Neural cell (in vitro differentiated cells): ENCODE measurements at regions not wholly inside any gene's neighbourhood (a gene's known extent, or its start where the extent isn't known, plus 50 kb on each side); places are given as distances from the start of the nearest gene placed in this dataset.

Experiments
- H2AFZ ChIP-seq: fragments of 200-600, 300-800 bp; sonication (generic), shearing (Covaris generic); 2 replicates; pipeline ENCODE4 v1.6.0; 2014; ENCODE audit warnings: low read depth, mild to moderate bottlenecking, antibody characterized with exemption, low read length, moderate library complexity
- H3F3A ChIP-seq: fragments of 200-600 bp; shearing (Covaris generic); 2 replicates; pipeline ENCODE4 v1.6.1; 2016; ENCODE audit warnings: mild to moderate bottlenecking, moderate library complexity, mixed read lengths, antibody characterized with exemption, low read length; ENCODE audit not compliant: insufficient read depth, poor library complexity, severe bottlenecking
- H3K27ac ChIP-seq: fragments of 200-600, 300-800 bp; sonication (generic), shearing (Covaris generic); 2 replicates; pipeline ENCODE4 v1.5.1; 2014; ENCODE audit warnings: mild to moderate bottlenecking, low read length, moderate library complexity
- H3K27me3 ChIP-seq: fragments of 300-800, 200-600 bp; sonication (generic), shearing (Covaris generic); 2 replicates; pipeline ENCODE4 v1.6.0; 2014; ENCODE audit warnings: mild to moderate bottlenecking, low read depth, low read length, moderate library complexity; ENCODE audit not compliant: insufficient read depth
- H3K36me3 ChIP-seq: fragments of 300-800, 200-600 bp; sonication (generic), shearing (Covaris generic); 2 replicates; pipeline ENCODE4 v1.5.1; 2014; ENCODE audit warnings: mild to moderate bottlenecking, antibody characterized with exemption, low read length, moderate library complexity; ENCODE audit not compliant: insufficient read depth
- H3K4me2 ChIP-seq: fragments of 300-800, 200-600 bp; sonication (generic), shearing (Covaris generic); 2 replicates; pipeline ENCODE4 v1.6.0; 2014; ENCODE audit warnings: mild to moderate bottlenecking, low read length
- H3K4me3 ChIP-seq: fragments of 300-800, 200-600 bp; sonication (generic), shearing (Covaris generic); 2 replicates; pipeline ENCODE4 v1.5.1; 2014; ENCODE audit warnings: mild to moderate bottlenecking, low read length, moderate library complexity
- H3K79me2 ChIP-seq: fragments of 200-600 bp; shearing (Covaris generic); replicated peaks from 2 replicates; pipeline ENCODE4 v1.6.0; 2014; ENCODE audit warnings: mild to moderate bottlenecking, low read length, moderate library complexity; ENCODE audit not compliant: insufficient read depth
- H3K9ac ChIP-seq: fragments of 300-800, 200-600 bp; sonication (generic), shearing (Covaris generic); 2 replicates; pipeline ENCODE4 v1.6.1; 2016; ENCODE audit warnings: mild to moderate bottlenecking, low read length, mixed read lengths
- H3K9me2 ChIP-seq: fragments of 200-600 bp; shearing (Covaris generic); 2 replicates; pipeline ENCODE4 v1.6.1; 2016; ENCODE audit warnings: mild to moderate bottlenecking, low read length, mixed read lengths; ENCODE audit not compliant: insufficient read depth
- H3K9me3 ChIP-seq: fragments of 200-600, 300-800 bp; sonication (generic), shearing (Covaris generic); 2 replicates; pipeline ENCODE4 v1.6.1; 2016; ENCODE audit warnings: mild to moderate bottlenecking, mixed run types, low read length, moderate library complexity, mixed read lengths
- H4K20me1 ChIP-seq: fragments of 200-600 bp; shearing (Covaris generic); 2 replicates; pipeline ENCODE4 v1.6.1; 2016; ENCODE audit warnings: mild to moderate bottlenecking, mixed run types; ENCODE audit not compliant: insufficient read depth
- EP300 ChIP-seq: fragments of 450-650 bp; conservative IDR thresholded peaks from 2 replicates; pipeline ENCODE4 v1.6.1; 2014; ENCODE audit warnings: antibody characterized with exemption, mild to moderate bottlenecking, moderate library complexity; ENCODE audit not compliant: poor library complexity, severe bottlenecking
- EZH2 ChIP-seq: fragments of 200-600, 300-800 bp; shearing (Covaris generic), sonication (generic); IDR thresholded peaks from 2 replicates; pipeline ENCODE4 v1.6.1; 2014; ENCODE audit warnings: antibody characterized with exemption, low read length, borderline replicate concordance, mild to moderate bottlenecking; ENCODE audit not compliant: insufficient read depth, poor library complexity, severe bottlenecking
- MXI1 ChIP-seq: fragments of 450-650 bp; conservative IDR thresholded peaks from 2 replicates; pipeline ENCODE4 v1.6.1; 2014; ENCODE audit warnings: antibody characterized with exemption, mild to moderate bottlenecking; ENCODE audit not compliant: poor library complexity, severe bottlenecking
- POLR2AphosphoS5 ChIP-seq: IDR thresholded peaks from 2 replicates; pipeline ENCODE4 v1.6.1; 2012
- RAD21 ChIP-seq: fragments of 450-650 bp; conservative IDR thresholded peaks from 2 replicates; pipeline ENCODE4 v1.6.1; 2014; ENCODE audit warnings: antibody characterized with exemption, mild to moderate bottlenecking, moderate library complexity
- SMC3 ChIP-seq: fragments of 450-650 bp; conservative IDR thresholded peaks from 2 replicates; pipeline ENCODE4 v1.6.1; 2014; ENCODE audit warnings: antibody characterized with exemption, mild to moderate bottlenecking, moderate library complexity; ENCODE audit not compliant: poor library complexity
- TF ChIP-seq, protein P1 (sequence below): IDR thresholded peaks from 2 replicates; pipeline ENCODE4 v1.6.1; 2012; ENCODE audit warnings: borderline replicate concordance

- Histone ChIP-seq H3F3A (no peaks in the 10 kb centered on the region), H3K27ac (no peak overlapping the region), H3K79me2 (no peaks in the 10 kb centered on the region), H3K4me2 (no peak overlapping the region), H3K9ac (no peak overlapping the region), H2AFZ (no peak overlapping the region), H3K9me3 (no peaks in the 10 kb centered on the region), H3K9me2 (no peaks in the 10 kb centered on the region), H3K36me3 (no peaks in the 10 kb centered on the region), H3K4me3 (no peak overlapping the region), H4K20me1 (no peaks in the 10 kb centered on the region), H3K27me3 (no peaks in the 10 kb centered on the region)
- TF ChIP-seq, protein P1, sequence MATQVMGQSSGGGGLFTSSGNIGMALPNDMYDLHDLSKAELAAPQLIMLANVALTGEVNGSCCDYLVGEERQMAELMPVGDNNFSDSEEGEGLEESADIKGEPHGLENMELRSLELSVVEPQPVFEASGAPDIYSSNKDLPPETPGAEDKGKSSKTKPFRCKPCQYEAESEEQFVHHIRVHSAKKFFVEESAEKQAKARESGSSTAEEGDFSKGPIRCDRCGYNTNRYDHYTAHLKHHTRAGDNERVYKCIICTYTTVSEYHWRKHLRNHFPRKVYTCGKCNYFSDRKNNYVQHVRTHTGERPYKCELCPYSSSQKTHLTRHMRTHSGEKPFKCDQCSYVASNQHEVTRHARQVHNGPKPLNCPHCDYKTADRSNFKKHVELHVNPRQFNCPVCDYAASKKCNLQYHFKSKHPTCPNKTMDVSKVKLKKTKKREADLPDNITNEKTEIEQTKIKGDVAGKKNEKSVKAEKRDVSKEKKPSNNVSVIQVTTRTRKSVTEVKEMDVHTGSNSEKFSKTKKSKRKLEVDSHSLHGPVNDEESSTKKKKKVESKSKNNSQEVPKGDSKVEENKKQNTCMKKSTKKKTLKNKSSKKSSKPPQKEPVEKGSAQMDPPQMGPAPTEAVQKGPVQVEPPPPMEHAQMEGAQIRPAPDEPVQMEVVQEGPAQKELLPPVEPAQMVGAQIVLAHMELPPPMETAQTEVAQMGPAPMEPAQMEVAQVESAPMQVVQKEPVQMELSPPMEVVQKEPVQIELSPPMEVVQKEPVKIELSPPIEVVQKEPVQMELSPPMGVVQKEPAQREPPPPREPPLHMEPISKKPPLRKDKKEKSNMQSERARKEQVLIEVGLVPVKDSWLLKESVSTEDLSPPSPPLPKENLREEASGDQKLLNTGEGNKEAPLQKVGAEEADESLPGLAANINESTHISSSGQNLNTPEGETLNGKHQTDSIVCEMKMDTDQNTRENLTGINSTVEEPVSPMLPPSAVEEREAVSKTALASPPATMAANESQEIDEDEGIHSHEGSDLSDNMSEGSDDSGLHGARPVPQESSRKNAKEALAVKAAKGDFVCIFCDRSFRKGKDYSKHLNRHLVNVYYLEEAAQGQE, result no peak
- TF ChIP-seq MXI1 (no peak), SMC3 (no peak)
Measured at GRCh38 chr7:13185139-13185538, 497.7 kb downstream of the ARL4A start.

- H3K27ac ChIP-seq, result no peak overlapping the region
Measured at GRCh38 chr7:13188236-13188805, 500.9 kb downstream of the ARL4A start.

GRCh38 chr7:13188922-13189321, 501.5 kb downstream of the ARL4A start:
- Histone ChIP-seq H3K36me3 (no peaks in the 10 kb centered on the region), H3K27me3 (no peaks in the 10 kb centered on the region), H3K79me2 (no peaks in the 10 kb centered on the region), H3K4me3 (no peak overlapping the region), H3K9ac (no peak overlapping the region), H3K27ac (no peak overlapping the region), H3K4me2 (no peak overlapping the region), H3F3A (no peaks in the 10 kb centered on the region), H3K9me2 (no peaks in the 10 kb centered on the region), H3K9me3 (no peaks in the 10 kb centered on the region), H4K20me1 (no peaks in the 10 kb centered on the region), H2AFZ (no peak overlapping the region)
- TF ChIP-seq SMC3, result no peak
- TF ChIP-seq RAD21, result no peak
- no peak for TF ChIP-seq EZH2
- TF ChIP-seq MXI1, result no peak
- TF ChIP-seq POLR2AphosphoS5, result no peak
- no peak for TF ChIP-seq EP300

More at GRCh38 chr7:13188236-13188805, 500.9 kb downstream of the ARL4A start:
- H3K9ac ChIP-seq, result no peak overlapping the region
- no peaks in the 10 kb centered on the region for H3K36me3 ChIP-seq
- no peaks in the 10 kb centered on the region for H3F3A ChIP-seq
- H4K20me1 ChIP-seq, result no peaks in the 10 kb centered on the region
- H3K9me2 ChIP-seq, result no peaks in the 10 kb centered on the region
- H3K9me3 ChIP-seq, result no peaks in the 10 kb centered on the region
- H3K79me2 ChIP-seq, result no peaks in the 10 kb centered on the region
- no peaks in the 10 kb centered on the region for H3K27me3 ChIP-seq
- H3K4me3 ChIP-seq, result no peak overlapping the region
- H3K4me2 ChIP-seq, result no peak overlapping the region
- no peak overlapping the region for H2AFZ ChIP-seq
- TF ChIP-seq RAD21, result no peak
